ENCODE measurements at regions not wholly inside any gene's neighbourhood (a gene's known extent, or its start where the extent isn't known, plus 50 kb on each side); places are given as distances from the start of the nearest gene placed in this dataset.
"Not testable (repeated sequence)": the region's sequence is repeated elsewhere in the genome, so short reads cannot be mapped to it uniquely, and the experiment has no call there.

DNA sequence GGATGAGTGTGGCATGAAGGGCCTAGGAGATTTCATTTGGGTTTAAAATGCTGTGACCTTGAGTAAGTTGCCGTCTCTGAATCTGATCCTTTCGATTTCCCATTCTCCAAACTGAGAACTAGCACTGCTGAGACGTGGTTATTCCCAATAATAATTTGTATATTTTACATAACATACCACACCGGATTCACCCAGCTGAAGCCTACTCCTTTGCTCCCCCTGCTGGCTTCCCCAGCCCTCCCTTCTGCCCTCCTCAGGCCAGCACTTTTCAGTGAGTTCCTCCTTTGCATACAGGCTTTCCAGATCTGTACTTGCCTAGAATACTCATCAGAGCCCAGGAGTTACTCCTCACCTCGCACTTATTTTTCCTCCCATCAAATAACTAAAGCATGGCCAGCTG lies 255.1 kb downstream of the OR4F29 start:
- not testable (repeated sequence) for DNase-seq (ENCODE audit: low spot score)

DNA sequence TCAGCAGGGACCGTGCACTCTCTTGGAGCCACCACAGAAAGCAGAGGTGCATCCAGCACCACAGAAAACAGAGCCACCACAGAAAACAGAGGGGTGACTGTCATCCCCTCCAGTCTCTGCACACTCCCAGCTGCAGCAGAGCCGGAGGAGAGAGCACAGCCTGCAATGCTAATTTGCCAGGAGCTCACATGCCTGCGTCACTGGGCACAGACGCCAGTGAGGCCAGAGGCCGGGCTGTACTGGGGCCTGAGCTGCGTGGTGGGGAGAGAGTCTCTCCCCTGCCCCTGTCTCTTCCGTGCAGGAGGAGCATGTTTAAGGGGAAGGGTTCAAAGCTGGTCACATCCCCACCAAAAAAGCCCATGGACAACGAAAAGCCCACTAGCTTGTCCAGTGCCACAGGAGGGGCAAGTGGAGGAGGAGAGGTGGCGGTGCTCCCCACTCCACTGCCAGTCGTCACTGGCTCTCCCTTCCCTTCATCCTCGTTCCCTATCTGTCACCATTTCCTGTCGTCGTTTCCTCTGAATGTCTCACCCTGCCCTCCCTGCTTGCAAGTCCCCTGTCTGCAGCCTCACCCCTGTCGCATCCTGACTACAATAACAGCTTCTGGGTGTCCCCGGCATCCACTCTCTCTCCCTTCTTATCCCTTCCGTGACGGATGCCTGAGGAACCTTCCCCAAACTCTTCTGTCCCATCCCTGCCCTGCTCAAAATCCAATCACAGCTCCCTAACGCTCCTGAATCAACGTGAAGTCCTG lies 260.0 kb downstream of the OR4F29 start:
- not testable (repeated sequence) for DNase-seq (ENCODE audit: low spot score)

DNA sequence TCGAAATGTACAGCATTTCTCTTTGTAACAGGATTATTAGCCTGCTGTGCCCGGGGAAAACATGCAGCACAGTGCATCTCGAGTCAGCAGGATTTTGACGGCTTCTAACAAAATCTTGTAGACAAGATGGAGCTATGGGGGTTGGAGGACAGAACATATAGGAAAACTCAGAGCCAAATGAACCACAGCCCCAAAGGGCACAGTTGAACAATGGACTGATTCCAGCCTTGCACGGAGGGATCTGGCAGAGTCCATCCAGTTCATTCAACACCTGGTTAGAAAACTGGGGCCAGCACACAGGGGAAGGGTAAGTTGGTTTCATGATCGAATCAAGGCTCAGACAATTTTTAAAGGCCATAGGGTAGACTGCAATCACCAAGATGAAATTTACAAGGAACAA lies 260.8 kb downstream of the OR4F29 start:
- DNase-seq (ENCODE audit: low spot score) = not testable (repeated sequence)

DNA sequence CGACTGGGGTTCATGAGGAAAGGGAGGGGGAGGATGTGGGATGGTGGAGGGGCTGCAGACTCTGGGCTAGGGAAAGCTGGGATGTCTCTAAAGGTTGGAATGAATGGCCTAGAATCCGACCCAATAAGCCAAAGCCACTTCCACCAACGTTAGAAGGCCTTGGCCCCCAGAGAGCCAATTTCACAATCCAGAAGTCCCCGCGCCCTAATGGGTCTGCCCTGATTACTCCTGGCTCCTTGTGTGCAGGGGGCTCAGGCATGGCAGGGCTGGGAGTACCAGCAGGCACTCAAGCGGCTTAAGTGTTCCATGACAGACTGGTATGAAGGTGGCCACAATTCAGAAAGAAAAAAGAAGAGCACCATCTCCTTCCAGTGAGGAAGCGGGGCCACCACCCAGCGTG lies 261.6 kb downstream of the OR4F29 start:
- not testable (repeated sequence) for DNase-seq (ENCODE audit: low spot score)

DNA sequence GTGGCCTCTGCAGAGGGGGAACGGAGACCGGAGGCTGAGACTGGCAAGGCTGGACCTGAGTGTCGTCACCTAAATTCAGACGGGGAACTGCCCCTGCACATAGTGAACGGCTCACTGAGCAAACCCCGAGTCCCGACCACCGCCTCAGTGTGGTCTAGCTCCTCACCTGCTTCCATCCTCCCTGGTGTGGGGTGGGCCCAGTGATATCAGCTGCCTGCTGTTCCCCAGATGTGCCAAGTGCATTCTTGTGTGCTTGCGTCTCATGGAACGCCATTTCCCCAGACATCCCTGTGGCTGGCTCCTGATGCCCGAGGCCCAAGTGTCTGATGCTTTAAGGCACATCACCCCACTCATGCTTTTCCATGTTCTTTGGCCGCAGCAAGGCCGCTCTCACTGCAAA lies 262.2 kb downstream of the OR4F29 start:
- DNase-seq (ENCODE audit: low spot score) = not testable (repeated sequence)

DNA sequence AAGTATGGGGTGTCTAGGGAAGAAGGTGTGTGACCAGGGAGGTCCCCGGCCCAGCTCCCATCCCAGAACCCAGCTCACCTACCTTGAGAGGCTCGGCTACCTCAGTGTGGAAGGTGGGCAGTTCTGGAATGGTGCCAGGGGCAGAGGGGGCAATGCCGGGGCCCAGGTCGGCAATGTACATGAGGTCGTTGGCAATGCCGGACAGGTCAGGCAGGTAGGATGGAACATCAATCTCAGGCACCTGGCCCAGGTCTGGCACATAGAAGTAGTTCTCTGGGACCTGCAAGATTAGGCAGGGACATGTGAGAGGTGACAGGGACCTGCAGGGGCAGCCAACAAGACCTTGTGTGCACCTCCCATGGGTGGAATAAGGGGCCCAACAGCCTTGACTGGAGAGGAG lies 264.2 kb downstream of the OR4F29 start:
- not testable (repeated sequence) for DNase-seq (ENCODE audit: low spot score)

DNA sequence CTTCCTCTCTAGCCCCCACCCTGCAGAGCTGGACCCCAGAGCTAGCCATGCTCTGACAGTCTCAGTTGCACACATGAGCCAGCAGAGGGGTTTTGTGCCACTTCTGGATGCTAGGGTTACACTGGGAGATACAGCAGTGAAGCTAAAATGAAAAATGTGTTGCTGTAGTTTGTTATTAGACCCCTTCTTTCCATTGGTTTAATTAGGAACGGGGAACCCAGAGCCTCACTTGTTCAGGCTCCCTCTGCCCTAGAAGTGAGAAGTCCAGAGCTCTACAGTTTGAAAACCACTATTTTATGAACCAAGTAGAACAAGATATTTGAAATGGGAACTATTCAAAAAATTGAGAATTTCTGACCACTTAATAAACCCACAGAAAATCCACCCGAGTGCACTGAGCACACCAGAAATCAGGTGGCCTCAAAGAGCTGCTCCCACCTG lies 264.8 kb downstream of the OR4F29 start:
- DNase-seq (ENCODE audit: low spot score) = not testable (repeated sequence)

DNA sequence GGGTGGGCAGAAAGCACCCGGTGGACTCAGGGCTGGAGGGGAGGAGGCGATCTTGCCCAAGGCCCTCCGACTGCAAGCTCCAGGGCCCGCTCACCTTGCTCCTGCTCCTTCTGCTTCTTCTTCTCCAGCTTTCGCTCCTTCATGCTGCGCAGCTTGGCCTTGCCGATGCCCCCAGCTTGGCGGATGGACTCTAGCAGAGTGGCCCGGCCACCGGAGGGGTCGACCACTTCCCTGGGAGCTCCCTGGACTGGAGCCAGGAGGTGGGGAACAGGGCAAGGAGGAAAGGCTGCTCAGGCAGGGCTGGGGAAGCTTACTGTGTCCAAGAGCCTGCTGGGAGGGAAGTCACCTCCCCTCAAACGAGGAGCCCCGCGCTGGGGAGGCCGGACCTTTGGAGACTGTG lies 265.3 kb downstream of the OR4F29 start:
- DNase-seq (ENCODE audit: low spot score) = not testable (repeated sequence)

DNA sequence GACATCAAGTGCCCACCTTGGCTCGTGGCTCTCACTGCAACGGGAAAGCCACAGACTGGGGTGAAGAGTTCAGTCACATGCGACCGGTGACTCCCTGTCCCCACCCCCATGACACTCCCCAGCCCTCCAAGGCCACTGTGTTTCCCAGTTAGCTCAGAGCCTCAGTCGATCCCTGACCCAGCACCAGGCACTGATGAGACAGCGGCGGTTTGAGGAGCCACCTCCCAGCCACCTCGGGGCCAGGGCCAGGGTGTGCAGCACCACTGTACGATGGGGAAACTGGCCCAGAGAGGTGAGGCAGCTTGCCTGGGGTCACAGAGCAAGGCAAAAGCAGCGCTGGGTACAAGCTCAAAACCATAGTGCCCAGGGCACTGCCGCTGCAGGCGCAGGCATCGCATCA lies 266.0 kb downstream of the OR4F29 start:
- not testable (repeated sequence) for DNase-seq (ENCODE audit: low spot score)

DNA sequence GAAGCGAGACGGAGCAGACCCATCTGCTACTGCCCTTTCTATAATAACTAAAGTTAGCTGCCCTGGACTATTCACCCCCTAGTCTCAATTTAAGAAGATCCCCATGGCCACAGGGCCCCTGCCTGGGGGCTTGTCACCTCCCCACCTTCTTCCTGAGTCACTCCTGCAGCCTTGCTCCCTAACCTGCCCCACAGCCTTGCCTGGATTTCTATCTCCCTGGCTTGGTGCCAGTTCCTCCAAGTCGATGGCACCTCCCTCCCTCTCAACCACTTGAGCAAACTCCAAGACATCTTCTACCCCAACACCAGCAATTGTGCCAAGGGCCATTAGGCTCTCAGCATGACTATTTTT lies 267.2 kb downstream of the OR4F29 start:
- not testable (repeated sequence) for DNase-seq (ENCODE audit: low spot score)

DNA sequence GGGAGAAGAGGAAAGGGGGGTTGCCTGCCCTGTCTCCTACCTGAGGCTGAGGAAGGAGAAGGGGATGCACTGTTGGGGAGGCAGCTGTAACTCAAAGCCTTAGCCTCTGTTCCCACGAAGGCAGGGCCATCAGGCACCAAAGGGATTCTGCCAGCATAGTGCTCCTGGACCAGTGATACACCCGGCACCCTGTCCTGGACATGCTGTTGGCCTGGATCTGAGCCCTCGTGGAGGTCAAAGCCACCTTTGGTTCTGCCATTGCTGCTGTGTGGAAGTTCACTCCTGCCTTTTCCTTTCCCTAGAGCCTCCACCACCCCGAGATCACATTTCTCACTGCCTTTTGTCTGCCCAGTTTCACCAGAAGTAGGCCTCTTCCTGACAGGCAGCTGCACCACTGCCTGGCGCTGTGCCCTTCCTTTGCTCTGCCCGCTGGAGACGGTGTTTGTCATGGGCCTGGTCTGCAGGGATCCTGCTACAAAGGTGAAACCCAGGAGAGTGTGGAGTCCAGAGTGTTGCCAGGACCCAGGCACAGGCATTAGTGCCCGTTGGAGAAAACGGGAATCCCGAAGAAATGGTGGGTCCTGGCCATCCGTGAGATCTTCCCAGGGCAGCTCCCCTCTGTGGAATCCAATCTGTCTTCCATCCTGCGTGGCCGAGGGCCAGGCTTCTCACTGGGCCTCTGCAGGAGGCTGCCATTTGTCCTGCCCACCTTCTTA lies 267.7 kb downstream of the OR4F29 start:
- not testable (repeated sequence) for DNase-seq (ENCODE audit: low spot score)

DNA sequence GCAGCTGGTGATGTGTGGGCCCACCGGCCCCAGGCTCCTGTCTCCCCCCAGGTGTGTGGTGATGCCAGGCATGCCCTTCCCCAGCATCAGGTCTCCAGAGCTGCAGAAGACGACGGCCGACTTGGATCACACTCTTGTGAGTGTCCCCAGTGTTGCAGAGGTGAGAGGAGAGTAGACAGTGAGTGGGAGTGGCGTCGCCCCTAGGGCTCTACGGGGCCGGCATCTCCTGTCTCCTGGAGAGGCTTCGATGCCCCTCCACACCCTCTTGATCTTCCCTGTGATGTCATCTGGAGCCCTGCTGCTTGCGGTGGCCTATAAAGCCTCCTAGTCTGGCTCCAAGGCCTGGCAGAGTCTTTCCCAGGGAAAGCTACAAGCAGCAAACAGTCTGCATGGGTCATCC lies 268.4 kb downstream of the OR4F29 start:
- not testable (repeated sequence) for DNase-seq (ENCODE audit: low spot score)

DNA sequence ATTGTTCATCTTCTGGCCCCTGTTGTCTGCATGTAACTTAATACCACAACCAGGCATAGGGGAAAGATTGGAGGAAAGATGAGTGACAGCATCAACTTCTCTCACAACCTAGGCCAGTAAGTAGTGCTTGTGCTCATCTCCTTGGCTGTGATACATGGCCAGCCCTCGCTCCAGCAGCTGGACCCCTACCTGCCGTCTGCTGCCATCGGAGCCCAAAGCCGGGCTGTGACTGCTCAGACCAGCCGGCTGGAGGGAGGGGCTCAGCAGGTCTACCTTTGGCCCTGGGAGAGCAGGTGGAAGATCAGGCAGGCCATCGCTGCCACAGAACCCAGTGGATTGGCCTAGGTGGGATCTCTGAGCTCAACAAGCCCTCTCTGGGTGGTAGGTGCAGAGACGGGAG lies 268.8 kb downstream of the OR4F29 start:
- DNase-seq (ENCODE audit: low spot score) = not testable (repeated sequence)

DNA sequence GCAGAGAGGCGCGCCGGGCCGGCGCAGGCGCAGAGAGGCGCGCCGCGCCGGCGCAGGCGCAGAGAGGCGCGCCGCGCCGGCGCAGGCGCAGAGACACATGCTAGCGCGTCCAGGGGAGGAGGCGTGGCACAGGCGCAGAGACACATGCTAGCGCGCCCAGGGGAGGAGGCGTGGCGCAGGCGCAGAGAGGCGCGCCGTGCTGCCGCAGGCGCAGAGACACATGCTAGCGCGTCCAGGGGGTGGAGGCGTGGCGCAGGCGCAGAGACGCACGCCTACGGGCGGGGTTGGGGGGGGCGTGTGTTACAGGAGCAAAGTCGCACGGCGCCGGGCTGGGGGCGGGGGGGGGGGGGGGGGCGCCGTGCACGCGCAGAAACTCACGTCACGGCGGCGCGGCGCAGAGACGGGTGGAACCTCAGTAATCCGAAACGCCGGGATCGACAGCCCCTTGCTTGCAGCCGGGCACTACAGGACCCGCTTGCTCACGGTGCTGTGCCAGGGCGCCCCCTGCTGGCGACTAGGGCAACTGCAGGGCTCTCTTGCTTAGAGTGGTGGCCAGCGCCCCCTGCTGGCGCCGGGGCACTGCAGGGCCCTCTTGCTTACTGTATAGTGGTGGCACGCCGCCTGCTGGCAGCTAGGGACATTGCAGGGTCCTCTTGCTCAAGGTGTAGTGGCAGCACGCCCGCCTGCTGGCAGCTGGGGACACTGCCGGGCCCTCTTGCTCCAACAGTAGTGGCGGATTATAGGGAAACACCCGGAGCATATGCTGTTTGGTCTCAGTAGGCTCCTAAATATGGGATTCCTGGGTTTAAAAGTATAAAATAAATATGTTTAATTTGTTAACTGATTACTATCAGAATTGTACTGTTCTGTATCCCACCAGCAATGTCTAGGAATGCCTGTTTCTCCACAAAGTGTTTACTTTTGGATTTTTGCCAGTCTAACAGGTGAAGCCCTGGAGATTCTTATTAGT lies 269.9 kb downstream of the OR4F29 start:
- DNase-seq (ENCODE audit: low spot score) = peak; percentile 8

DNA sequence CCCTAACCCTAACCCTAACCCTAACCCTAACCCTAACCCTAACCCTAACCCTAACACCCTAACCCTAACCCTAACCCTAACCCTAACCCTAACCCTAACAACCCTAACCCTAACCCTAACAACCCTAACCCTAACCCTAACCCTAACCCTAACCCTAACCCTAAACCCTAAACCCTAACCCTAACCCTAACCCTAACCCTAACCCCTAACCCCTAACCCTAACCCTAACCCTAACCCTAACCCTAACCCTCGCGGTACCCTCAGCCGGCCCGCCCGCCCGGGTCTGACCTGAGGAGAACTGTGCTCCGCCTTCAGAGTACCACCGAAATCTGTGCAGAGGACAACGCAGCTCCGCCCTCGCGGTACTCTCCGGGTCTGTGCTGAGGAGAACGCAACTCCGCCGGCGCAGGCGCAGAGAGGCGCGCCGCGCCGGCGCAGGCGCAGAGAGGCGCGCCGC lies 270.7 kb downstream of the OR4F29 start:
- not testable (repeated sequence) for DNase-seq (ENCODE audit: low spot score)

DNA sequence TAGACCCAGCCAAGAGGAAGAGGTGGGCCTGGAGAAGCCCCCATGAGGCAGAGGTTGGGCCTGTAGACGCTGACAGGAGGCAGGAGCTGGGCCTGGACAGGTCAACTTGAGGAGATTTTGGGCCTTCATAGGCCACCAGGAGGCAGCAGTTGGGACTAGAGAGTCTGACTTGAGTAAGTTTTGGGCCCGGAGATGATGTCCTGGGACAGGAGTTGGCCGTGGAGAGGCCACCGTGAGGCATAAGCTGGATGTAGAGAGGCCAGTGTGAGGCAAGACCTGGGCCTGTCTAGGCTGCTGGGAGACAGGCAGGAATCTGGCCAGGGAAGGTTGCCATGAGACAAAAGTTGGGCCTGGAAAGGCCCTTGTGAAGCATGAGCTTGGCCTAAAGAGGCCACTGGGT lies 312.6 kb downstream of the OR4F29 start:
- DNase-seq (ENCODE audit: low spot score) = not testable (repeated sequence)

DNA sequence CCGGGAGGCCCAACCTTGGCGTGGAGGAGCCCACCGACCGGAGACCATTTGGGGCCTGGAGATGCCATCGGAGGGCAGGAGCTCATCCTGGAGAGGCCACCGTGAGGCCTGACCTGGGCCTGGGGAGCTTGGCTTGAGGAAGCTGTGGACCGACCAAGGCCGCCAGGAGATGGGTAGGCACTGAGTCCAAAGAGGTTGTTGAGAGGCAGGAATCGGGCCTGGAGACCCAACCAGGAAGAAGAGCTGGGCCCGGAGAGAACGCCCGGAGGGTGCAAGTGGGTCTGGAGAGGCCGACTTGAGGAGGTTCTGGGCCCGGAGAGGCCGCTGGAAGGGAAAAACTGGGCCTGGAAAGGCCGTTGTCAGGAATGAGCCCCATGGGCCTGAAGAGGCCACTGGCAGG lies 313.8 kb downstream of the OR4F29 start:
- DNase-seq (ENCODE audit: low spot score) = not testable (repeated sequence)

DNA sequence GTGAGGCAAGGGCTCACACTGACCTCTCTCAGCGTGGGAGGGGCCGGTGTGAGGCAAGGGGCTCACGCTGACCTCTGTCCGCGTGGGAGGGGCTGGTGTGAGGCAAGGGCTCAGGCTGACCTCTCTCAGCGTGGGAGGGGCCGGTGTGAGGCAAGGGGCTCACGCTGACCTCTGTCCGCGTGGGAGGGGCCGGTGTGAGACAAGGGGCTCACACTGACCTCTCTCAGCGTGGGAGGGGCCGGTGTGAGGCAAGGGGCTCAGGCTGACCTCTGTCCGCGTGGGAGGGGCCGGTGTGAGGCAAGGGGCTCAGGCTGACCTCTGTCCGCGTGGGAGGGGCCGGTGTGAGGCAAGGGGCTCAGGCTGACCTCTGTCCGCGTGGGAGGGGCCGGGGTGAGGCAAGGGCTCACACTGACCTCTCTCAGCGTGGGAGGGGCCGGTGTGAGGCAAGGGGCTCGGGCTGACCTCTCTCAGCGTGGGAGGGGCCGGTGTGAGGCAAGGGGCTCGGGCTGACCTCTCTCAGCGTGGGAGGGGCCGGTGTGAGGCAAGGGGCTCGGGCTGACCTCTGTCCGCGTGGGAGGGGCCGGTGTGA lies 315.0 kb downstream of the OR4F29 start:
- not testable (repeated sequence) for DNase-seq (ENCODE audit: low spot score)

DNA sequence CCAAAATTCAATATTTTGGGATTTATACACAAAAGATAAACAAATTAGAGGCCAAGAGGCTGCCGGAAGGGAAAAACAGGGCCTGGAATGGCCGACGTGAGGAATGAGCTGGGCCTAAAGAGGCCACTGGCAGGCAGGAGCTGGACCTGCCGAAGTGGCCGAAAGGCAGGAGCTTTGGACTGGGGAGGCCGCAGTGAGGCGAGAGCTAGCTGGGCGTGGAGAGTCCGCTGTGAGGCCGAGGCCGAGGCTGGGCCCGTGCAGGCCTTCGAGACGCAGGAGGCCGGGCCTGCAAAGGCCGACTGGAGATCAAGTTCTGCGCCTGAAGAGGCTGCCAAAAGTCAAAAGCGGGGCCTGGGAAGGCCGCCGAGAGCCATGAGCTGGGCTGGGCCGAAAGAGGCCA lies 316.5 kb downstream of the OR4F29 start:
- not testable (repeated sequence) for DNase-seq (ENCODE audit: low spot score)

DNA sequence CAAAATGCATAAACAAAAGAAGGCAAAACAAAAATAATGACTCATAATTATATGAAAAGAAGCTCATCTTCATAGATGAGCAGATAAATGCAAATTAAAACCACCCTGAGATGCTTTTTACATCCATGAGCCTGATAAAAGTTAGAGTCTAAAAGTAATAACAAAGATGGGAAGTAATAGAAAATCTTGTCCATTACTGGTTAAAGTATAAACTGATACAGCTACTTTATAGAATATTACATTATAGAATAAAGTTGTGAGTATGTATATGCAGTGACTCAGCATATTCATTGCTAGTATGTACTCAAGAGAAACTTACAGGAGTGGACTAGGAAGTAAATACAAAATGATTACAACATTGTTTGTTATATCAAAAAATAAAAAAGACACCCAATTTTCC lies 333.0 kb downstream of the OR4F29 start:
- DNase-seq (ENCODE audit: low spot score) = not testable (repeated sequence)

DNA sequence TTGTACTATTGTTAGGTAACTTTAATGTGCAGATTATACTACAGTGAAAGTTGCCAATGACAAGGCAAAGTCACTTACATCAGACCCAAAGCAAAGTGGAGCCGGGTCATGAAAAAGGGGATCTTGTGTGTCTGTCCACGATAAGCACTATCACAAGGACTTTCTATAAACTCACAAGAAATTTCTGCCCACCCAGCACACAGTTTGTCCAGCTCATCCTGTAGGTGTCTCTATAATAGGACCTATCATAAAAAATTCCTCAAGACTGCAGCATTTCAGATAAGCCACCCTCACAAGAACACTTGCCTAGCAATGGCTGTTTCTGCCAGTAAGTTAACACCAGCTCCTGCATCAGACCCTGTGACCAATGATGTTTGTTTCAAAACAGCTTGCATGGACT lies 335.9 kb downstream of the OR4F29 start:
- not testable (repeated sequence) for DNase-seq (ENCODE audit: low spot score)
